Gastroesophageal sphincter (tissue), 3 donors: ENCODE measurements at regions not wholly inside any gene's neighbourhood (a gene's known extent, or its start where the extent isn't known, plus 50 kb on each side); places are given as distances from the start of the nearest gene placed in this dataset.

Experiments
- CTCF ChIP-seq, 4 experiments: fragments of 200-600 bp in 2 of 4; fragments of 450-650 bp in 2 of 4; sonication (generic) in 1 of 4; IDR thresholded peaks; one replicate each; pipeline ENCODE4 v1.5.1; 2017 to 2019; ENCODE audit warnings: antibody characterized with exemption in 4 of 4, mild to moderate bottlenecking in 2 of 4, moderate library complexity in 2 of 4
- EP300 ChIP-seq: sonication (generic); formaldehyde crosslinking; IDR thresholded peaks from one replicate; pipeline ENCODE4 v1.6.1; 2017; ENCODE audit warnings: antibody characterized with exemption, mild to moderate bottlenecking
- POLR2AphosphoS5 ChIP-seq: sonication (generic); formaldehyde crosslinking; IDR thresholded peaks from one replicate; pipeline ENCODE4 v1.6.1; 2017; ENCODE audit warnings: antibody characterized with exemption

- no peak for TF ChIP-seq POLR2AphosphoS5
- no peak for TF ChIP-seq EP300
- TF ChIP-seq CTCF (IDR thresholded peaks at IDR 0.05), result no peak
Observed at GRCh38 chr1:195715652-195716051, 892.6 kb downstream of the KCNT2 start.
